RWPE1 (cell line): ENCODE measurements at regions not wholly inside any gene's neighbourhood (a gene's known extent, or its start where the extent isn't known, plus 50 kb on each side); places are given as distances from the start of the nearest gene placed in this dataset.

Source experiments
- CTCF ChIA-PET: fragments of 350-600 bp; sonication (Branson Sonifier 250); formaldehyde crosslinking; extraction: SDS; loops from one replicate; lab custom pipeline; 2021; lab: Yijun Ruan, JAX
- POLR2A ChIA-PET: fragments of 400-600 bp; formaldehyde crosslinking; extraction: SDS; loops from one replicate; lab custom pipeline; 2020; ENCODE audit warnings: antibody characterized with exemption; ENCODE audit not compliant: low non-redundant PET; lab: Yijun Ruan, JAX
- DNase-seq: peaks from one replicate; pipeline ENCODE4 v3.0.0; 2012; ENCODE audit warnings: low spot score
- H3K27ac ChIP-seq: fragments of 450-650 bp; 2 replicates; pipeline ENCODE4 v1.5.1; 2017
- CTCF ChIP-seq: fragments of 450-650 bp; conservative IDR thresholded peaks from 2 replicates; pipeline ENCODE4 v1.5.1; 2017; ENCODE audit warnings: low read depth, mild to moderate bottlenecking

GRCh38 chr1:4215391-4215790 lies 315.3 kb upstream of the C1orf174 start:
- ChIA-PET POLR2A (no interaction called here), CTCF (no interaction called here)
- no peak for TF ChIP-seq CTCF
- no peak for DNase-seq
- no peak overlapping the region for H3K27ac ChIP-seq

- no peak overlapping the region for H3K27ac ChIP-seq
- TF ChIP-seq CTCF, result no peak
- CTCF ChIA-PET, result no interaction called here
- POLR2A ChIA-PET, result no interaction called here
- DNase-seq, result no peak
Measured at GRCh38 chr1:4216231-4216630, 316.2 kb upstream of the C1orf174 start.

DNA sequence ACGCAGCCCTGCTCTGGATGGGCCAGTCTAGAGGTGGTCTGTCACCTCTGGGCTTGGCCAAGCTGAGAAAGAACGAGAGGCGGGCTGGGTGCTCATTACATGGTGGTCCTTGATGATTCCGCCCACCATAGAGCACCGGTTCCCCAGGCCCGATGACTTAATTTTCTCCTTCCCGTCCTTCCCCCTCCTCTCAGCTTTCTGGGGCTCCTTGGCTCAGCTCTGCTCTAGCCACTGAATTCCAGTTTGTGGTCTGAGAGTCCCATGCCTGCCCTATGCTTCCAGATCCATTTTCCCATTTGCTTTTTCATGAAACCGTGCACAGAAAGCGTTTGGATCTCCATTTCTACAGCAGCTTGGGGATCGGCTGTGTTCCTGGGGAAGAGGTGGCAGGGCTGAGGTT lies 318.5 kb upstream of the C1orf174 start:
- no peak overlapping the region for H3K27ac ChIP-seq
- CTCF ChIA-PET, result no interaction called here
- no peak for DNase-seq
- POLR2A ChIA-PET, result no interaction called here
- no peak for TF ChIP-seq CTCF

DNA sequence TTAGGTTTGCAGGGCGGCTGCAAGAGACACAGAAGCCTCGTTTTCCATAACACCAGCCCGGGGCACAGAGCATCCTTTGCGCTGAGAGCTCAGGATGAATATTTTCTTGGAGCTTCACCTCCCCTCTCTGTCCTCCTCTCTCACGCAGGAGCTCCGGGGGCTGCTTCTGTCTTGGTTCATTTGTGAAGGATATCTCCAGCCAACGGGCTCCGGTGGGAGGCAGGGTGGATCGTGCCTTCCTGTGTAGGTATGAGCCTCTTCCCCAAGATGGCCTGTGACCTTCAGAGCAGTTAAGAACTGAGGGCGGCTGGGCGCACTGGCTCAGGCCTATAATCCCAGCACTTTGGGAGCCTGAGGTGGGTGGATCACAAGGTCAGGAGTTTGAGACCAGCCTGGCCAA lies 319.0 kb upstream of the C1orf174 start:
- ChIA-PET CTCF (no interaction called here), POLR2A (no interaction called here)
- DNase-seq, result no peak
- H3K27ac ChIP-seq, result no peak overlapping the region
- TF ChIP-seq CTCF, result no peak

- no peak for DNase-seq
- CTCF ChIA-PET, result no interaction called here
- TF ChIP-seq CTCF, result no peak
- no peak overlapping the region for H3K27ac ChIP-seq
- POLR2A ChIA-PET, result no interaction called here
Measured at GRCh38 chr1:4219826-4220225, 319.8 kb upstream of the C1orf174 start.

DNA sequence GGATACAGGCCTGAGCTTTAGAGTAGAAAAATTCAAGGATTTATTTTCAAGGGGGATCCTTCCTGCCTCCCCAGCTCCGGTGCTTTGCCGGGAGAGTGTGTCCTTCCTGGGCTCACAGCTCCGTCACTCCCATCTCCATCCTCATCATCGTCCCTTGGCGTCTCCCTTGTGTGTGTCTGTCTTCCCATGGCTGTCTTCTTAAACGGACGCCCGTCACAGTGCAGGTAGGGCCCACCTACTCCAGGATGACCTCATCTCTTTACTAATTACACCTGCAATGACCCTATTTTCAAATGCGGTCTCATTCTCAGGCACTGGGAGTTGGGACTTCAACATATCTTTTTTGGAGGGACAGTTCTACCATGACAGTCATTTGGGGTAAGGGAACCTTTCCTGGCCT lies 320.3 kb upstream of the C1orf174 start:
- no peak for TF ChIP-seq CTCF
- no peak for DNase-seq
- no peak overlapping the region for H3K27ac ChIP-seq
- ChIA-PET CTCF (no interaction called here), POLR2A (no interaction called here)

DNA sequence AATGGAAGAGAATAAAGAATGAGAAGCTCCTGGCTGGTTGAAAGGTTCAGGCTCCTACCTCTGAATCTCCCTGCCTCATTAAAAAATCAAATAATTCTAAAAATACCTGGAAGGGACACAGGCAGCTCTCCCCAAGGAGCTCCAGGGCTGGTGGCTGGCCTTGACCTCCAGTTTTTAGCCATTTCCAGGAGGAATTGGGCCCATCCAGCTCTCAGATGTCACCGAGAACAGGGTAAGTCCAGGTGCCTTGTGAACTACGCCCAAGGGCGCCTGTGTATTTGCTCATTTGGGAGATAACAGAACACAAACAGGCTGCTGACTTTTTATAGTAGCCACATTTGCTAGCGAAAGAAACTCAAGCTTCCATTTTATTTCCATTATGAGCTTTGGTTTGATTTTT lies 321.0 kb upstream of the C1orf174 start:
- ChIA-PET CTCF (interaction anchor here (0.7 kb wide), 1 partner anchor 849 kb away, joined by 3 read pairs; no protein-coding TSS in a partner anchor), POLR2A (no interaction called here)
- DNase-seq, result no peak
- TF ChIP-seq CTCF, result no peak
- no peak overlapping the region for H3K27ac ChIP-seq
